ENCODE measurements at regions not wholly inside any gene's neighbourhood (a gene's known extent, or its start where the extent isn't known, plus 50 kb on each side); places are given as distances from the start of the nearest gene placed in this dataset.

DNA sequence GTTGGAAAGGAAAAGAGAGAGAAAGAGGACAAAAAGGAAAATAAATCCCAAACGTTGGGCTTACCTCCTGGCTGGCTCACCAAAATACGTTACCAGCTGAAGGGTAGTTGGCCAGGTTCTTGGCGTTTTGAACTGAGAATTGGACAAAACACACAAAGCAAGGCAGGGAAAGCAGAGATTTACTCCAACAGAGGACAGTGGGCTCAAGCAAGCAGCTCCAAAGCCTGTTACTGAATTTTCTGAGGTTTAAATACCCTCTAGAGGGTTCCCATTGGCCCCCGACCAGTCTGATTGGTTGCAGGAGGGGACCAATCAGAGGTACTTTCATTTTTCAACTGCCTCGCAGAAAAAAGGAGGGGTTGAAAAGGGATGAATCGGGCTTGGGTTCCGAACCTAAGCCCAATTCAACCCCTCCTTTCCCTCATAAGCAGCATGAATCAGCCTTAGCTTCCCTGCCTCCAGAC, 55.6 kb upstream of the ALOX12 start:
- no peak for DNase-seq (ENCODE audit: low read depth in 2 of 2)

DNA sequence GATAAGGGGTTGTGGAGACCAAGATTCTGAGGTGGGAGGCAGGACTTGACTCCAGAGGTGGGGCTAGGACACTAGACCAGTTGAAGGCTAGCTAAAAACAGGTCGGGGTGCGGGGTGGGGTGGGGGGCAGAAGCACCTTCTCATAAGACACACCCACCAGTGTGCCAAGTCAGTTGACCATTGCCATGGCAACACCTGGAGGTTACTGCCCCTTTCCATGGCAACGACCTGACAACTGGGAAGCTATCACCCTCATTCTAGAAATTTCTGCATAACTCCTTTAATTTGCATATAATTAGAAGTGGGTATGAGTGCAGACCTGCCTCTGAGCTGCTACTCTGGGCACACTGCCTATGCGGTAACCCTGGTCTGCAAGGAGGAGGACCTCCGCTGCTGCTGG, 53.9 kb upstream of the ALOX12 start:
- DNase-seq (ENCODE audit: low read depth in 2 of 2), result no peak

DNA sequence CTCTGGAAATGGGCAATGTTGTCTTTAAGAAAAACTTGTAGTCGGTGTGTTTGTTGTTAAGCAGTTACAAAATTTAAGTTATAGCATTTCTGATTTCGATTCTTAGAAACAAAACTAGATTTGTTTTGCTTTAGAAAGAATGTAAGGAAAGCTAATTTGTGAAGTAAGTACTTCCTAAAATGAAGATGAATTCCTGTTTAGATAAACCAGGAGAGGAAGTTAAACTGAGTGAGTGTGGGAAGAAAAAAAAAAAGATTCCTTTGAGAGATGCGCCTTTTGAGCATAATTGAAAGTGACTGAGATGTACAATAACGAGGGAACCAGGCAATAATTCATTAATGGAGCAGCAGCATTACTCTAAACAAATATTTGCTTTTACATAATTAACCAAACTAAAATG, 52.4 kb upstream of the ALOX12 start:
- DNase-seq (ENCODE audit: low read depth in 2 of 2), result no peak
